ENCODE measurements at regions not wholly inside any gene's neighbourhood (a gene's known extent, or its start where the extent isn't known, plus 50 kb on each side); places are given as distances from the start of the nearest gene placed in this dataset.

GRCh38 chr22:47592791-47593190 is 830.3 kb downstream of the TBC1D22A start:
- TF ChIP-seq RFX5 (IDR thresholded peaks at IDR 0.05; ENCODE audit: low read depth, low read length), result no peak
- TF ChIP-seq ELK1 (IDR thresholded peaks at IDR 0.05; ENCODE audit: borderline replicate concordance, low read depth, low read length), result no peak
- TF ChIP-seq CTCF (conservative IDR thresholded peaks at IDR 0.05; ENCODE audit: low read depth, low read length), result no peak
- no peak for TF ChIP-seq USF2 (IDR thresholded peaks at IDR 0.05; ENCODE audit: low read depth, low read length)
- TF ChIP-seq RCOR1 (IDR thresholded peaks at IDR 0.05; ENCODE audit: insufficient replicate concordance, low read length), result no peak
- no peak for TF ChIP-seq RAD21 (IDR thresholded peaks at IDR 0.05; ENCODE audit: low read length)
- no peak for TF ChIP-seq NFE2L2 (IDR thresholded peaks at IDR 0.05; ENCODE audit: low read depth, low read length)
- TF ChIP-seq BHLHE40 (IDR thresholded peaks at IDR 0.05; ENCODE audit: low read depth, low read length), result no peak
- TF ChIP-seq FOS (IDR thresholded peaks at IDR 0.05; ENCODE audit: low read depth, low read length), result no peak
- TF ChIP-seq MAFK (IDR thresholded peaks at IDR 0.05; ENCODE audit: low read depth, low read length), result no peak
- TF ChIP-seq CHD1 (IDR thresholded peaks at IDR 0.05; ENCODE audit: low read depth, low read length), result no peak
- TF ChIP-seq MXI1 (IDR thresholded peaks at IDR 0.05; ENCODE audit: borderline replicate concordance, low read depth, low read length), result no peak
- no peak for TF ChIP-seq SMC3 (IDR thresholded peaks at IDR 0.05; ENCODE audit: low read depth, low read length)
- TF ChIP-seq CEBPB (IDR thresholded peaks at IDR 0.05; ENCODE audit: low read depth, low read length), result no peak
- Histone ChIP-seq H3K36me3 (ENCODE audit: control insufficient read depth, insufficient read depth, low read length) (no peaks in the 10 kb centered on the region), H3K4me3 (ENCODE audit: insufficient read depth, low read depth, low read length) (no peak overlapping the region), H2BK20ac (ENCODE audit: low read depth, low read length) (no peak overlapping the region), H4K8ac (ENCODE audit: low read depth in 2 of 2, low read length in 2 of 2) (no peak overlapping the region), H3K56ac (ENCODE audit: extremely low read depth, insufficient read depth, low read length) (no peak overlapping the region), H2BK15ac (ENCODE audit: low read depth, low read length) (no peak overlapping the region), H3K18ac (ENCODE audit: low read depth, low read length) (no peak overlapping the region), H2BK120ac (ENCODE audit: low read depth, low read length) (no peak overlapping the region), H3K79me1 (ENCODE audit: low read depth in 1 of 2, low read length in 2 of 2) (no peaks in the 10 kb centered on the region), H4K20me1 (ENCODE audit: insufficient read depth, low read length) (no peaks in the 10 kb centered on the region), H3K14ac (replicated peaks; ENCODE audit: low read depth, low read length) (no peak overlapping the region), H3K4me1 (ENCODE audit: control insufficient read depth, insufficient read depth, low read length) (no peaks in the 10 kb centered on the region), H4K5ac (ENCODE audit: low read depth, low read length) (no peak overlapping the region), H3K9me1 (ENCODE audit: insufficient read depth, low read length) (no peaks in the 10 kb centered on the region), H2AK5ac (ENCODE audit: low read depth, low read length) (no peak overlapping the region), H3K27me3 (ENCODE audit: control insufficient read depth, insufficient read depth, low read length) (no peaks in the 10 kb centered on the region), H3K9ac (ENCODE audit: low read depth, low read length) (no peak overlapping the region), H3K4ac (ENCODE audit: low read depth, low read length) (no peak overlapping the region), H2AK9ac (replicated peaks; ENCODE audit: low read depth, low read length, poor library complexity) (no peak overlapping the region), H3K4me2 (ENCODE audit: low read depth, low read length) (no peak overlapping the region), H4K91ac (ENCODE audit: insufficient read depth, low read depth, low read length) (no peak overlapping the region), H3K27ac (ENCODE audit: insufficient read depth, low read length) (no peak overlapping the region), H2BK5ac (ENCODE audit: low read depth, low read length, poor library complexity, severe bottlenecking) (no peak overlapping the region), H2AFZ (replicated peaks; ENCODE audit: low read length, poor library complexity) (no peak overlapping the region), H3K23ac (ENCODE audit: low read depth, low read length) (no peak overlapping the region), H3K9me3 (ENCODE audit: control insufficient read depth, insufficient read depth, low read length) (peaks cover 58% of the 10 kb centered on the region)
- BruUV-seq (replicated peaks), result no TSS peak
- dilution Hi-C loops (cut with HindIII; ENCODE audit: low sequenced_read_pairs, unreplicated experiment) (no loop called here), in situ Hi-C loops (cut with MboI; ENCODE audit: low sequenced_read_pairs) (loop anchor here (5.0 kb wide), 1 partner anchor 1975 kb away; no protein-coding TSS in a partner anchor), intact Hi-C loops (cut with micrococcal nuclease) (no loop called here)
- ATAC-seq (ENCODE audit: low read depth) (no peak), DNase-seq (no peak)
- ChIA-PET CTCF (no interaction called here), POLR2A (ENCODE audit: unreplicated experiment) (no interaction called here)
- WGBS, 2 experiments (ENCODE audit: extremely low coverage in 2 of 2, insufficient read length in 1 of 2), result 50% methylated on average over 1 of the region's 9 CpGs; no CpG with 5 or more reads in 1 of the 2 experiments

Measured in IMR-90 (cell line).